GM18519 (cell line): ENCODE measurements at regions not wholly inside any gene's neighbourhood (a gene's known extent, or its start where the extent isn't known, plus 50 kb on each side); places are given as distances from the start of the nearest gene placed in this dataset.
"Not testable (repeated sequence)": the region's sequence is repeated elsewhere in the genome, so short reads cannot be mapped to it uniquely, and the experiment has no call there.

Source experiments
- ATAC-seq: cut with Tn5 transposase; IDR thresholded peaks from one replicate; pipeline ENCODE4 v1.9.1; 2021; ENCODE audit warnings: mild to moderate bottlenecking, moderate library complexity; ENCODE audit not compliant: unreplicated experiment, low FRiP score

DNA sequence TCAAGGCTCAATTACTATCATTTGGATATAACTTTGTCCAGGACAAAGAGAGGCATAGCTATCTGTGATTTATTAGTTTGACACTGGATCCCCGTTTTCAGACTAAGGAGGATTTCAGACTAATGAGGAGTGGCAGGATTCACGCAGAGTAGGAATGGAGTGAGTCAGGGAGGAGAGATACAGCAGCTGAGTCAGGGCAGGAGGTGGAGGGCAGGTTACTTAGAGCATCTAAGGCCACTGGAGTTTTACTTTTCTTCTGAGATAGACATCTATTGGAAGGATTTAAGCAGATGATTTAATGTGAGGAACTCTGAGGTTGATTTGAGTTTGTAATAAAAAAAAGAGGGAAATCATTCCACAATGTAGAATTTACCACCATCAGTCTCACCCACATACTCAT, 110.6 kb downstream of the RPIA start:
- ATAC-seq, result not testable (repeated sequence)

DNA sequence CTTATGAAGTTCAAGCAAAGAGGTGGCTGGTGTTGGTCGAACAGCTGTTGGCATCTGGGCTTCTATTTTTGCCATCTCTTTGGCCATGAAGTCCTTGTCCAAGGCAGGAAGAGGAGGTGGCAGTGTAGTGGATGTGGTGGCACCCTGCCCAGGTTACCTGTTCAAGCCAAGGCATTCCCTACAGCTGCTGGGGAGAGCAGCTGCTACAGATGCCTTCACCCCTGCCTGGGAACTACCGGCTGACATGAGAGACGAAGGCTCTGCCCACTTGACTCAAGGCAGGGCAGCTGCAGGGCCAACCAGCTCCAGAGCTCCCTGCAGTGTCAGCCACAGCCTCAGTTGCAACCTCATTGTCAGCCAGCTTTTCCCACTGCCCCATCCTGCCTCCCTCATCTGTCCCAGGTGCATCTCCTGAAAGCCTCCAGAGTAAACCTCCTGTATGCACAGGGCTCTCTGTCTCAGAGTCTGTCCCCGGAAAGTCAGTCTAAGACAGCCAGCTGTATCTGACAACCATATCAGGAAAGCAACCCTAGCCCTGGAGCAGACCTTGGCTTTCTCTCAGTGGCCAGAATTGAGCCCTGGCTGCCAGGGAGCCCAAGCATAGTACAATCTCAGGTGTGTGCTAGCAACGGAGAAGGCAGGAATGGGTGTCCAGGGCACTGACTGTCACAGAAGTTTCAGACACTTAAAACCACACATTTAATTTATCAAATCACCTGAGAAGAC, 115.9 kb downstream of the RPIA start:
- ATAC-seq, result no peak

DNA sequence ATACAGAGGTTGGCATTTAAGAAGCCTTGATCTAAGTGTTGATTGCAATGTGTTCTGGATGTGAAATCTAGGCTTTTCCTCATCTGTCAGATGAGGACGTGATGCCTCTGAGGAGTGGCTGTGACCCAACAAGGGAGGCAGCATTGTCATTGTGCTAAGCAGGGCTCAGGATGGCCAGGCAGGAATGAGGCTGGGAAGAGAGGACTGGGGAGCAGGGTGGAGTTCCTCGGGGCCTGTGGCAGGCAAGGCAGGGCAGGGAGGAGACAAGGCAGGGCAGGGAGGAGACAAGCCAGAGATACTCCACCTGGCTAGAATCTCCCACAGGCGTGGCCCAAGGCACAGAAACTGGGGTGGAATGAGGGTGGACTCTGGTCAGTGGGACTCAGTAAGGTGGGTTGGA, 116.6 kb downstream of the RPIA start:
- ATAC-seq, result no peak

DNA sequence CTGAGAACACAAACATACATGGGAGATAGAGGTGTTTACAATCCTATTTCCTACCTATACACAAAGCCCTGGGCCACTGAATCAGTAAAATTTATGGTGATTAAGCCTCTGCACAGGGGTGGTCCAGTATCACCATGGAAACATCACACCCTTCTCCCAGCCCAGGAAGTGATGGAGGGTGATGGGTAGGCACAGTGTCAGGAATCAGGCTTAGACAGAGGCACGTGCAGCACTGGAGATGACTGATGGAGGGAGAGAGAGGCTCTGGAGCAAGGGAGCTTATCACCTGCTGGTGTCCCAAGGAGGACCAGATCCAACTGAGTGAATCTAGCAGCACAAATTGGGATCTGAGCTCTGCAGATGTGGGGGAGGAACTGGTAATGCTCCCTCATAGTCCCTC, 117.2 kb downstream of the RPIA start:
- no peak for ATAC-seq

DNA sequence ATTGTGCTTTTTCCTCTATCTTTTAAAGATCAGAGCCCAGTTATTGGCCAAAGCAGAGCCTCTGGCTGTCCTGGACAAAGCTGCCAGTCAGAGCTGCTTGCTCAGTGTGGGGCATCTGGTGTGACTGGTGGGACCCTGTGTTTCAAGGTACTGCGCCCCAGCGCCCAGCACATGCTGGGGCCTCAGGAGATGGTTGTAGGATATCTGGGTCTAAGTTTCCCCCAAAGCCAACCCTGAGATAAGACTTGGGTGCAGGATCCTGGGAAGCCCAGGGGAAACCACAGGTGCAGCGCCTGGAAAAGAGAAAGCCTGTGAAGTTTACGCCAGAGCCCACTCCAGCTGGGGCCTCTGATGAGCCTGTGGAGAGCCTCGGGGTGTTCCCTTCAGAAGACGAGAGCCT, 117.7 kb downstream of the RPIA start:
- ATAC-seq, result no peak

DNA sequence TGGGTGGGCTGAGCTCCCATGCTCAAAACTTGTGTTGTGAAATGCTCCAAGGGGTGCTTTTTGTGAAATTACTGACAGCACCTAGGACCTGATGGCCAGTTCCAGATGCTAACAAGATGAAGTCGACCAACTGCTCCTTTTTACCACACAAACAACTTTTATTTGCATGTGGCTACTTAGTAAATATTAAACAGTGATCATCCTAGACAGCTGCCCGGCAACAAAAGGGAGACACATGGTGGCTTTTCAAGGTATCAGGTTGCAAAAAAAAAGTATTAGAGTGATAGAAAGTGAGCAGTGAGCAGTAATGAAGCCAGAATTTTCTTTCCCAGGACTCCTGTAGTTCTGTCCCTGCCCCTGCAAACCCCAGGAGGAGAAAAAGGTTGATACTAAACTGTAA, 118.5 kb downstream of the RPIA start:
- no peak for ATAC-seq

DNA sequence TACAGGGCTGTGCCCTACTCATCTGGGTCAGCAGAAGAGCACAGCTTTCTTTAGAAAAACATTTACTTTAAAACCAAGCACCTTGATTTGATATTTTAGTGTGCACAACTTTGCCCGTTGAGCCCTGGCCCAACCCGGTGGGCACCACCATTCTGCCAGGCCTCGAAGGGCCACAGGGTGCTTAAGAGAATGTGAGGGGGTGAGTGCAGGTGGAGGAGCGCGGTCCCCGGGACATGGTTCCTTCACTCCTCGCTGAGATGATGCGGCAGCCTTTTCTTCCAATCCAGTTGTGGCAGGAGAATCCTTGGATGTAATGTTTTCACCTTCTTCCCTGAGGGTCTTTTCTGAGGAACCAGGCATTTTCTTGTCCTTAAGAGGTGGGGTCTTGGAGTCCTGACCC, 119.0 kb downstream of the RPIA start:
- ATAC-seq, result no peak

DNA sequence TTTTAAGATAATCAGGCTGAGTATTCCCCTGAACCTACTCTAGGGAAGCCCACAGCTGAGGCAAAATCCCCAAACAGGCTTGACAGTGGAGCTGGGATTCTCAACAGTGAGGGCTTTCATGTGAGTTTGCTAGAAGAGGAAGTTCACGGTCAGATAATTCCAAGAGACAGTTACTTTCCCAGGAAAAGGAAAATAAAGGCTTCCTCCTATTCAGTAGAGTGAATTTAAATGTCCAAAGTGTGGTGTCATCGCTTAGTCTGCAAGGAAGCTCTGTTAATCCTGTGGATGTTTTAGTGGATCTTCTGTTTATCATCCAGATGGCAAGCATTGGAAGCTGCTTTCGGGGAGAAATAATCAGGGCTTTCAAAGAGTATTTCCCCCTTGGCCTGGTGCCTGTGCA, 119.8 kb downstream of the RPIA start:
- no peak for ATAC-seq

DNA sequence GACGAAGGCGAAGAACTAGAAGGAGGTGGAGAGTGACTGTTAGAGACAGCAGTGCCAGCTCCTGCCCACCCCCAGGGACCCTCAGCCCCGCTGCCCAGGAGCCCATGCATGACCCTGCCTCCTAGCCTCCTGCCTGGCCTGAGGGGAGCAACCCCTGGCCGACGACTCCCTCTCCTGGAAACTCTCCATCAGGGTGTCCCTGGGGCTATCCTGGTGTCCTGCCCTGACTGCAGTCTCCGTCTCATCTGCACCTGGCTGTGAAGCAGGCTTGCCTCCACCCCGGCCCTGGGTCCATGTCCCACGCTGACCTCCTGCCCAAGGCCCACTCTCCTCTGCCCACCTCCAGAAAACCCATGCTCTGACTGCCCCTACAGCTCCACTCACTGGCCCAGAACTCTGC, 120.2 kb downstream of the RPIA start:
- ATAC-seq, result no peak

DNA sequence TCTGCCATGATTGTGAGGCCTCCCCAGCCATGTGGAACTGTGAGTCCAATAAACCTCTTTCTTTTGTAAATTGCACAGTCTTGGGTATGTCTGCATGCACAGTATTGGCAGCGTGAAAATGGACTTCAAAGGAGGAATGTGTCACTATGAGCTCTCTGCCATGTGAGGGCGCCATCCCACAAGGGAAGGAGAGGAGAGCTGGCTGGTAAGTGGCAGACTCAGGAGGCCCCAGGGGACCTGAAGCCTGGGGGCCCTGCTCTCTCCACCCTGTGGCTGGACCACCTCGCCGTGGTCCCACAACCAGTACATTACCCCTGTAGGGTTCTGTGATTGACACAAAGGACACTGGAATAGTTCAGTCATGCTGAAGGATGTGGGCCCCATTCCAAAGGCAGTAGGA, 122.1 kb downstream of the RPIA start:
- no peak for ATAC-seq

DNA sequence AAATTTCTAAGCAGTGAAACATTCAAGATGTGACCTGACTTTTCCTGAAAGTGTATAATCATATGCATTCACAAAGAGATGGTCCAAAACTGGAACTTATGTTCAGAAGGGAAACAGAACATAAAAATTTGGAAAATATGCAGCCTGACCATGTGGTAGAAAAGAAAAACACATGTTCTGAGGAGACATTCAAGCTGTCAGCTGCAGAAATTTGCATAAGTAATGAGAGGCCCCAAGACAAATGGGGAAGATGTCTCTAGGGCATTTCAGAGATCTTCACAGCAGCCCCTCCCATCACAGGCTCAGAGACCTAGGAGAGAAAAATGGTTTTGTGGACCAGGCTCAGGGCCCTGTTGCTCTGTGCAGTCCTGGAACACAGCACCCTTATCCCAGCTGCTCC, 123.8 kb downstream of the RPIA start:
- ATAC-seq, result no peak

DNA sequence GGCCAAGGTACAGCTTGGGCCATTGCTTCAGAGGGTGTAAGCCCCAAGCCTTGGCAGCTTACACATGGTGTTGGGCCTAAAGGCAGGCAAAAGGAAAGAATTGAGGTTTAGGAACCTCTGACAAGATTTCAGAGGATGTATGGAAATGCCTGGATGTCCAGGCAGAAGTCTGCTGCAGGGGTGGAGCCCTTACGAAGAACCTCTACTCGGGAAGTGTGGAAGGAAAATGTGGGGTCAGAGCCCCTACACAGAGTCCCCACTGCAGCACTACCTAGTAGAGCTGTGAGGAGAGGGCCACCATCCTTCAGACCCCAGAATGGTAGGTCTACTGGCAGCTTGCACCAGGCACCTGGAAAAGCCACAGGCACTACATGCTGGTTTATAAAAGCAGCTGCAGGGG, 124.2 kb downstream of the RPIA start:
- no peak for ATAC-seq

DNA sequence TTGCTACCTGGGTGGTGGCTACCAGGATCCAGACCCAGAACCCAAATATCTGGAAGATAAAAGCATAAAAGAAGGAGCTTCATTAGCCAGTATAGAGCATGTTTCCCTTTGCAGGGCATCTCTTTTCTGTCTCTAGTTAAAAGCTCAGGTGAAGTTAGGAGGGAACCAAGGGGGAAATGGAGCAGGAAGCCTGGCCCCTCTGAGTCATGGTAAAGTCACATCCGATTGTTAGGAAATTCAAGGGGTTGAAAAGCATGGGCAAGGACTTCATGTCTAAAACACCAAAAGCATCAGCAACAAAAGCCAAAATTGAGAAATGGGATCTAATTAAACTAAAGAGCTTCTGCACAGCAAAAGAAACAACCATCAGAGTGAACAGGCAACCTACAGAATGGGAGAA, 126.9 kb downstream of the RPIA start:
- no peak for ATAC-seq

DNA sequence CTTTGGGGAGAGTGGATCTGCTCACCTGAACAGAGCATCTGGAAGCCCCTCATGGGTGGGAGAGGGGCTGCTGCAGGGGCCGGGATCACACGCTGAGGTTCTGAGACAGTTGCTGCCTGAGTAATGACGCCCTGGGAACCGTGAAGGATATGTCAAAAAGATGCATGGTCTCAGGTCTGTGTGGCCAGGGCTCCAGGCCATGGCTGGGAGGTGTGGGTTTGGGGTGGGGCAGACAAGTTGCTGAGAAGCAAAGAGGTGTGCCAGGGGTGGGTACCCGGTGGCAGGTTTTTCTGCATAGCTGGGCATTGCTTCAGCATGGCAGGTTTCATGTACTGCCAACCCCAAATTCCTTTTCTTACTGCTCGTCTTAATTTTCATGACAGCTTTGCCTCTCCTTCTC, 133.5 kb downstream of the RPIA start:
- no peak for ATAC-seq

DNA sequence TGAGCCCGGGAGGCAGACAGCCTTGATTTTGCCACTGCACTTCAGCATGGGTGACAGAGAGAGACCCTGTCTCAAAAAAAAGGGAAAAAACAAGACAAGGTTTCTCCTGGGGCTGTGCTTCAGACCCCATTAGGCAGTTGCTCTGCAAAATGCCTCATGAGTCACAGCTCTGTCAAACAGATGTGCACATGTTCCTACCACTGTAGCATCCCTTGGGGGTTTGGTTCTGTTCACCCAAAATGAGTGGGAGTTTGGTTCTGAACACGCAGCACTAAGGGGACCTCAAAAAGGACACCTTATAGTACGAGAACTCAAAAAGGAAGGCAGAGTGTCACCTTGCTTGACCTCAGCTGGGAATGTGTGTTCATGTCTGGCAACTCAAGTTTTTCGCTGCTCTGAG, 134.9 kb downstream of the RPIA start:
- no peak for ATAC-seq

DNA sequence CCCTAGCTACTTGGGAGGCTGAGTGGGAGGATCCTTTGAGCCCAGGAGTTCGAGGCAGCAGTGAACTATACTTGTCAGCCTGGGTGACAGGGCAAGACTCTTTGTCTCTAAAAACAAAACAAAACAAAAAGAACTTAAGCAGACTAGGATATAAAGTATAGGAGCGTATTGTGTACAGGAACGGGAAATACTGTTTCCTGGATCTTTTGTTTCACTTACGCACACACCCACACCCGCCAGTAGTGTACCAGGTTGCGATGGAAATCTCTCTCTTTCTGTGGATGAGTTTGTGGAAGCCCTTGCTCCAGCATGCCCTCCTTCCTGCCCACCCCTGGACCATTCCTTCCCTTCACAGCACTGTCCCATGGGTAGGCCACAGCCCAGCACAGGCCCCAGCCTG, 136.3 kb downstream of the RPIA start:
- no peak for ATAC-seq

DNA sequence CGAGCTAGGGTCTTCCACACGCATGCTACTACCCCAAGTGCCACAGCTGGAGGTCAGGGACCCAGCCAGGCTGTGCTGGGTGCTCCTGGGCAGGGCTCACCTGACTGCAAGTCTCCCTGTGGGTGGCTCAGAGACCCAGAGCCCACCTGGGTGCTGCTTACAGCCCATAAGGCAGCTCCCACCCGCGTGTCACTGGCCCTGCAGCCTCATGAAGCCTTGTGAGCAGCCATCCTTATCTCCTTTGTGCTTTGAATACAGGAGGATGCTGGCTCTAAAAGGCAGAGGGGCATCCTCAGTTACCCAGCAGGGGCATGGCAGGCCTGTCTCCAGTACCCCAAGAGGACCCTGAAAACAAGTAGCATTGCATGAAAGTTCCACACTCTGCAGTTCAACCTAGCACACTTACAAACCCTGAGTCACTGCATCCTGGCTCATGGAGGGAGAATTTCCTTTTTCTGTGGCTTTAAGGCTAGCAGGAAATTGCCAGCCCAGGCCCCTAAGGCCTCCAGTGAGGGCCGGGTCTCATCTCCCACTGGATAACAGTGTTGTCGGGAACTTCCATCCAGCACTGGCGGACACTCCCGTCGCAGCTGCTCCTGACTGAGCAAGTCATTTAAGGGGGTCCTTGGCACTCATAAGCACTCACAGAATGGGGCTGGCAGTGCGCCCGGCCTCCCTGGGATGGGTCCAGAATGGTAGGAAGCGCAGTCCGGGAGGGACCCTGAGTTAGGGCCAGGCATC, 137.1 kb downstream of the RPIA start:
- ATAC-seq, result no peak

DNA sequence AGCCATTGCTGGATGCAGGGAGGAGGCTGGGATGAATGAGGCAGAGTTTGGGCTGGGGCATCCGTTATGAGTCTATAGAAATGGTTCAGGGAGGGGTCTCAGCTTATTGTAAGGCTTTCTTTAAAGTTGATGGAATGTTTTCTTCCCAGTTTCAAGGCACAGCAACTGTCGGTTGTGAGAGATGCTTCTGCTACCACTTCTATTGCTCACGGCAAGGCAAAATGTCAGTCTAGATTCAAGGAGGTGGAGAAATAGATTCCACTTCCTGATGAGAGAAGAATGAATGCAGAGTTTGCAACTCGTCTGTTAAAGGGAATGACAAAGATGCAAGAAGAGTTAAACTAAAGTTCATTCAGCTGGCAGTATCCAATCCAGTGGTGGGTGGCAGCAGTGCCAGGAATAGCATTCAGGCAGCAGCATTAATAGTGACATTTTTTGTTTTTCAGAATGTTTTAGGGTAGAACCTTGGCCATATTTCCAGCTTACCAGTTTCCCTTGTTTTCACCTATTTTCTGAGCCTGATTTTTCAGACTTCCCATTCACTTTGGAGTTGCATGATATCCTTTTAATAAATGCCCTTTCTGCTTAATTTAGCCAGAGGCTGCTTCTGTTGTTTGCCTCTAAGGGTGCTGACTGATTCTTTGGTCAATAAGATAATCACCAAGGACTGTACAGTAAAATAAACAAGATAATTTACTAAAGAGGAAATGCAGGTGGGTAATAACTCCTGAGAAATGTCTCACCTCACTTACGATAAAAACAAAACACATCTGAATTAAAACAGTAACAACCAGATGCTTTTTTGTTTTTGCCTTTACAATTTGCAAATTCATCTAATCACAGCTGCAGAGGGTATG, 138.4 kb downstream of the RPIA start:
- no peak for ATAC-seq

DNA sequence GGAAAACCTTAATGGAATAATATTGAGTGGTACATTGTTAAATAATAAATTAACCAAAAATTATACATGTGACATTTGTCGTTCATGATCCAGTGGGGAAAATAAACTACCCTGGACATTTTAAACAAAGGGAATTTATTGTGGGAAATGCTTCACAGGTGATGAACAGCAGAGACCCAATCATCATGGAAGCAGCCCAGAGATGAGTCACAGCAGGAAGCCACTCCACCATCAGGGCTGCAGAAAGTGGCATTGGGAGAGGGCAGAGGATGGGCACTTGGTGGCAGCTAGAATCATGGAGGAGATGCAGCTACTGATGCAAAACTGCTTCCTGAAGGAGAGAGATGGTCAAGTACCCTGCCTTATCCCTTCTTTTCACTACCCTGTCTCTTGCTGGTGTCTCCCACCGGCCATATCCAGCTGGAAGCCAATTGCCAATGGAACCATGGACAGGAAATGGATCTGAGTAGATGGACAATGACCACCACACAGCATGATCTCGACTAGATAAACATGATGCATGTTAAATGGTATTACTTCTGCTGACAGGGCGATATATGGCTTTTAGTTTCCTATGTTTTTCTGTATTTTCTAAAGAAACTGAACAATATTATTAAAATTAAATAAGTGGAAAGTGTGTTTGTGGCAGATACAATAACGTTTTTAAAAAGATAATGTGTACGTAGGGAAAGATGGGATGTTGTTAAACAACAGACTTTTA, 139.8 kb downstream of the RPIA start:
- ATAC-seq, result no peak

DNA sequence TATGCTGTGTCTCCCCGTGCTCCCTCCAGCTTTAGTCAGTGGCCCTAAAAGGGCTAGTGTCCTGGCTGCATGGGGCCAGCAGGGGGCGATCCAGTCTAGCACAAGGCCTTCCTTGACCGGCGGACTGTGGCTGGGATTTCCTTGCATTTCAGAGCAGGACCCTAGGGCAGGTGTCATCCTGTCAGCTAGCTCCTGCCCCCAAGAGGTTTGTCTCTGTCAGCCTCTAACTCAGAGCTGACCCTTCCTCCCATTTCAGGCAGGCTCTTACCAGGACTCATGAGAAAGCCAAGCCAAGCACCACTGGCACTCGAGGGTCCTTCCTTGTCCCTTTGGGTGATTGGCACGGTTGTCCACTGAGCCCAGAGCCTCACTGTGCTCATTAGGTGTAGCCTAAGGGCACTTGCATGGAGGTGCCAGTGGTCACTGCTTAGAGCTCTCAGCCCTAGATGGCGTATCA, 140.3 kb downstream of the RPIA start:
- ATAC-seq, result peak; percentile 89
